ENCODE measurements at regions not wholly inside any gene's neighbourhood (a gene's known extent, or its start where the extent isn't known, plus 50 kb on each side); places are given as distances from the start of the nearest gene placed in this dataset.

DNA sequence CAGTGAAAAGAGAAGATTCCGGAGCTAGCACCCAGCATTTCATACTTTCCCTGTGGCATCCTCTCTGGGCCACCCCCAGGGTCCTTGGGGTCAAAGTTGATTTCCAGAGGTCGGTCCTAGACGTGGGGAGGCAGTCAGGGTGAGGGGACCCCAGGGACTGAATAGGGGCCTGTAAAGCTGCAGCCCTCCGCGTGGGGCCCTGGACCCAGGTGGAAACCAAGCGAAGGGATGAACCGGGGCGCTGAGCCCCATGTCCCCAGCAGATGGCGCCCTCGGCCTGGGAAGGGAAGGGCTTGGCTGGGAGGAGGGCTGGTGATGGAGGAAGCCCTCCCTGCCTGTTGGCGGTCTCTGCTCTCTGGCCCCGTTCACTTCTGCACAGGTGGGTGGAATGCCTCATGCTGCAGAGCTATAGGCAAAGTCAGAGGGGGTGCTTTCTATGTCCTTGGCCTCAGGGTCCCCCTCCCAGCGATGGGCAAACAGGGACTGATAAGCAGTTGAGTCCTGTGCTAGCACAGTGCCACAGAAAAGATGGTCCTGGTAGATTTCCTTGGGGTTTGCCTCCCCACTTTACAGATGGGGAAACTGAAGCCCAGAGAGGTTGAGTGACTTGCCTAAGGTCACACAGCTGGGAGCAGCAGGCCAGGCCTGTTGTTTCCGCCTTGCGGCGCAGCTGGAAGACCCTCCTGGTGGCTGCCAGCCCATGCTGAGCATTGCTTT is 163.4 kb upstream of the CIBAR2 start:
- H3K27me3 ChIP-seq (ENCODE audit: insufficient read depth, low read length): peaks cover 5% of the 10 kb centered on the region
- no peaks in the 10 kb centered on the region for H3K9me3 ChIP-seq (ENCODE audit: low read length)
- peaks cover 21% of the 10 kb centered on the region for H3K4me1 ChIP-seq (ENCODE audit: insufficient read depth, low read length)
- no peaks in the 10 kb centered on the region for H3K36me3 ChIP-seq (ENCODE audit: insufficient read depth, low read length)
- H2AFZ ChIP-seq (ENCODE audit: low read depth, low read length): no peak overlapping the region
- H3K4me3 ChIP-seq (ENCODE audit: low read length): no peak overlapping the region

- Histone ChIP-seq H2AFZ (ENCODE audit: low read depth, low read length) (no peak overlapping the region), H3K4me1 (ENCODE audit: insufficient read depth, low read length) (peaks cover 18% of the 10 kb centered on the region), H3K27me3 (ENCODE audit: insufficient read depth, low read length) (peaks cover 5% of the 10 kb centered on the region), H3K36me3 (ENCODE audit: insufficient read depth, low read length) (no peaks in the 10 kb centered on the region), H3K9me3 (ENCODE audit: low read length) (no peaks in the 10 kb centered on the region), H3K4me3 (ENCODE audit: low read length) (no peak overlapping the region)
Observed at GRCh38 chr16:85276258-85276657, 164.0 kb upstream of the CIBAR2 start.

DNA sequence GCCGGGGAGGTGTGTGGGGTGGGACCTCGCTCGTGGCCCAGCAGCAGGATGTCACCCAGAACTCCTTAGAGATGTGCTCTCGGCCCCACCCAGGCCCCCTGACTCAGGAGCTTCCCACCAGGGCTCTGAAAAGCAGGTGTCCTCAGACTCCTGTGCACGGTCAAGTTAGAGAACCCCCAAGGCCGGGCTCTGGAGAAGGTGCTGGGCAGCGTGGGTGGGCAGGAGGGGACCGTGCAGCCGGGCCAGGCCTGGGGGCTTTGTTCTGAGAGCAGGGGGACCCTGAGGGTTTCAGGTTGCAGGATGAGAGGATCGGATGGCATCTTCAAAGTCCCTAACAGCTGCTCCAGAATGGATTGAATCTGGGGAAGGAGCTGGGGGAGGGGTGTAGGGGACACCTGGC is 164.4 kb upstream of the CIBAR2 start:
- Histone ChIP-seq H3K9me3 (ENCODE audit: low read length) (no peaks in the 10 kb centered on the region), H3K27me3 (ENCODE audit: insufficient read depth, low read length) (peaks cover 5% of the 10 kb centered on the region), H3K36me3 (ENCODE audit: insufficient read depth, low read length) (no peaks in the 10 kb centered on the region), H3K4me1 (ENCODE audit: insufficient read depth, low read length) (peaks cover 18% of the 10 kb centered on the region), H2AFZ (ENCODE audit: low read depth, low read length) (no peak overlapping the region), H3K4me3 (ENCODE audit: low read length) (no peak overlapping the region)

DNA sequence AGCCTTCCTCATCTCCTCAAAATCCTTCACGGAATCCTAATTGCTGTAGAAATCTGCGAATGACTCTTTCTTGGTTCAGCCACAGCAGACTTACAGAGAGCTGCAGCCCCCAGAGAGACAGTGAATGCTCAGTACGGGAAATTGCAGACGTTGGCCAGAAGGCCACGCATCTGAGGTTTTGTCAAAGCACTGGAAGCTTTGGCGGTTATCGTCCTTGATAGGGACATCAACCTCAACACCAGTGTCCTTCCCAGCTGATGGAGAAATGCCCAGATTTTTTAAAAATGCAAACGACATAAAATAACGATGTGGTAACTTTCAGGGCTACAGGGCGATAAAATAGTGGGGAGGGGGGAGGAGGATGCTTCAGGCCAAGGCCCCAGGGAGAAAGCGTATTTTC is 166.6 kb upstream of the CIBAR2 start:
- Histone ChIP-seq H3K27me3 (ENCODE audit: insufficient read depth, low read length) (peaks cover 5% of the 10 kb centered on the region), H3K4me3 (ENCODE audit: low read length) (no peak overlapping the region), H3K4me1 (ENCODE audit: insufficient read depth, low read length) (peaks cover 20% of the 10 kb centered on the region), H2AFZ (ENCODE audit: low read depth, low read length) (no peak overlapping the region), H3K9me3 (ENCODE audit: low read length) (no peaks in the 10 kb centered on the region), H3K36me3 (ENCODE audit: insufficient read depth, low read length) (no peaks in the 10 kb centered on the region)

- Histone ChIP-seq H3K4me1 (ENCODE audit: insufficient read depth, low read length) (peaks cover 26% of the 10 kb centered on the region), H3K27me3 (ENCODE audit: insufficient read depth, low read length) (peaks cover 5% of the 10 kb centered on the region), H2AFZ (ENCODE audit: low read depth, low read length) (no peak overlapping the region), H3K9me3 (ENCODE audit: low read length) (no peaks in the 10 kb centered on the region), H3K36me3 (ENCODE audit: insufficient read depth, low read length) (no peaks in the 10 kb centered on the region), H3K4me3 (ENCODE audit: low read length) (no peak overlapping the region)
Observed at GRCh38 chr16:85279402-85279801, 167.1 kb upstream of the CIBAR2 start.

- H3K27me3 ChIP-seq (ENCODE audit: insufficient read depth, low read length): peaks cover 5% of the 10 kb centered on the region
- no peaks in the 10 kb centered on the region for H3K36me3 ChIP-seq (ENCODE audit: insufficient read depth, low read length)
- H2AFZ ChIP-seq (ENCODE audit: low read depth, low read length): no peak overlapping the region
- H3K9me3 ChIP-seq (ENCODE audit: low read length): no peaks in the 10 kb centered on the region
- H3K4me1 ChIP-seq (ENCODE audit: insufficient read depth, low read length): peaks cover 30% of the 10 kb centered on the region
- no peak overlapping the region for H3K4me3 ChIP-seq (ENCODE audit: low read length)
Observed at GRCh38 chr16:85279825-85280545, 167.7 kb upstream of the CIBAR2 start.

- Histone ChIP-seq H3K9me3 (ENCODE audit: low read length) (no peaks in the 10 kb centered on the region), H3K4me1 (ENCODE audit: insufficient read depth, low read length) (peaks cover 25% of the 10 kb centered on the region), H3K36me3 (ENCODE audit: insufficient read depth, low read length) (no peaks in the 10 kb centered on the region), H3K27me3 (ENCODE audit: insufficient read depth, low read length) (no peaks in the 10 kb centered on the region), H3K4me3 (ENCODE audit: low read length) (no peak overlapping the region), H2AFZ (ENCODE audit: low read depth, low read length) (no peak overlapping the region)
Observed at GRCh38 chr16:85281181-85281580, 168.9 kb upstream of the CIBAR2 start.

DNA sequence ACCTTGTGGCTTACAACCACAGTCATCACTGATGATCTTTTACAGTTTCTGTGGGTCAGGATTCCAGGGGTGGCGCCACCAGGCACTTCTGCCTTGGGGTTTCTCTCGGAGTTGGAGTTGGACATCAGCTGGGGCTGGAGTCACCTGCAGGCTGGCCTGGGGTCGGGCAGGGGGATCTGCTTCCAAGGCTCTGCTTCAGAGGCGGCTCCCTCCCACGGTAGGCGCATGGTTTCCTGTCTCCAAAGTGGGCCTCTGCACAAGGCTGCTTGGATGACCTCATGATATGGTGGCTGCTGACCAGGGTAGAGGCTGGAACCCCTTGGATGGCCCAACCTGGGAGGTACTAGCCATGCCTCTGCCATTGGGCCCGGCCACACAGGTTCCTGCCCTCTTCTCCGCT is 170.6 kb upstream of the CIBAR2 start:
- Histone ChIP-seq H3K4me1 (ENCODE audit: insufficient read depth, low read length) (peaks cover 38% of the 10 kb centered on the region), H3K4me3 (ENCODE audit: low read length) (no peak overlapping the region), H3K36me3 (ENCODE audit: insufficient read depth, low read length) (no peaks in the 10 kb centered on the region), H2AFZ (ENCODE audit: low read depth, low read length) (no peak overlapping the region), H3K9me3 (ENCODE audit: low read length) (no peaks in the 10 kb centered on the region), H3K27me3 (ENCODE audit: insufficient read depth, low read length) (no peaks in the 10 kb centered on the region)

DNA sequence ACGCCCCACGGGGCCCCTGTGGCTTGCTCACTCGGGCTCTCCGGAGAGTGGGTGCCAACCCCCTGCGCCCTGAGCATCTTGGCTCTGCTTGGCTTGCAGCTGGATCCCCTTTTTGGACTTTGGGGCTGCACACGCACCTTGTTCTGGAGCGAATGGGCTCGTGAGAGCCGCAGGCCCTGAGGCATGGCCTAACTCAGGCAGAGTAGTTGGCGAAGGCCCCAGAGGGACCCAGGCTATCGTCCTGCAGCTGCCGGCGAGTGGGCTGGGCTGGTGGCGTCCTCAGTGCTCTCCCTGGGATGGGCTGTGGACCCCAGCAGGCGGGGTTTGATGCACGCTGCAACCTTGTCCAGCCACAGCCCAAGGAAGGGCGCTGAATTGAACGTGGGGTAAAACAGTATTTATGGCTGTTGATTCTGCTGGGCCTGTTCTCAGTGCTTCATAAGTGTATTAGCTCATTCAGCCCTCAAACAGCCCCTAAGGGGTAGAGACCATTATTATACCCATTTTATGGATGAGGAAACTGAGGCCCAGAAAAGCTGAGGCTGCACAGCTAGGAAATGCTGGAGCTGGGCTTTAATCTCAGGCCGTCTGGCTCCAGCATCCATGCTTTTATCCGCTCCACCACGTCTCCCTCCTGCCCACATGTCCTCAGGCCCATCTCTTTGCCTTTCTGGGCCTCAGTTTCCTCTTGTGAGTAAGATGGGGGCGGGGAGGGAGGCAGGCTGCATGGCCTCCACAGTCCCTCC is 171.2 kb upstream of the CIBAR2 start:
- H3K4me3 ChIP-seq (ENCODE audit: low read length): no peak overlapping the region
- H3K9me3 ChIP-seq (ENCODE audit: low read length): no peaks in the 10 kb centered on the region
- H3K36me3 ChIP-seq (ENCODE audit: insufficient read depth, low read length): no peaks in the 10 kb centered on the region
- H3K27me3 ChIP-seq (ENCODE audit: insufficient read depth, low read length): no peaks in the 10 kb centered on the region
- peaks cover 38% of the 10 kb centered on the region for H3K4me1 ChIP-seq (ENCODE audit: insufficient read depth, low read length)
- H2AFZ ChIP-seq (ENCODE audit: low read depth, low read length): no peak overlapping the region

- H3K36me3 ChIP-seq (ENCODE audit: insufficient read depth, low read length): no peaks in the 10 kb centered on the region
- no peak overlapping the region for H2AFZ ChIP-seq (ENCODE audit: low read depth, low read length)
- no peaks in the 10 kb centered on the region for H3K9me3 ChIP-seq (ENCODE audit: low read length)
- no peaks in the 10 kb centered on the region for H3K27me3 ChIP-seq (ENCODE audit: insufficient read depth, low read length)
- peaks cover 32% of the 10 kb centered on the region for H3K4me1 ChIP-seq (ENCODE audit: insufficient read depth, low read length)
- H3K4me3 ChIP-seq (ENCODE audit: low read length): no peak overlapping the region
Observed at GRCh38 chr16:85284141-85284817, 172.0 kb upstream of the CIBAR2 start.

GRCh38 chr16:85285681-85286065 is 173.4 kb upstream of the CIBAR2 start:
- Histone ChIP-seq H3K36me3 (ENCODE audit: insufficient read depth, low read length) (no peaks in the 10 kb centered on the region), H3K27me3 (ENCODE audit: insufficient read depth, low read length) (no peaks in the 10 kb centered on the region), H3K9me3 (ENCODE audit: low read length) (no peaks in the 10 kb centered on the region), H3K4me3 (ENCODE audit: low read length) (no peak overlapping the region), H3K4me1 (ENCODE audit: insufficient read depth, low read length) (peaks cover 40% of the 10 kb centered on the region), H2AFZ (ENCODE audit: low read depth, low read length) (no peak overlapping the region)

DNA sequence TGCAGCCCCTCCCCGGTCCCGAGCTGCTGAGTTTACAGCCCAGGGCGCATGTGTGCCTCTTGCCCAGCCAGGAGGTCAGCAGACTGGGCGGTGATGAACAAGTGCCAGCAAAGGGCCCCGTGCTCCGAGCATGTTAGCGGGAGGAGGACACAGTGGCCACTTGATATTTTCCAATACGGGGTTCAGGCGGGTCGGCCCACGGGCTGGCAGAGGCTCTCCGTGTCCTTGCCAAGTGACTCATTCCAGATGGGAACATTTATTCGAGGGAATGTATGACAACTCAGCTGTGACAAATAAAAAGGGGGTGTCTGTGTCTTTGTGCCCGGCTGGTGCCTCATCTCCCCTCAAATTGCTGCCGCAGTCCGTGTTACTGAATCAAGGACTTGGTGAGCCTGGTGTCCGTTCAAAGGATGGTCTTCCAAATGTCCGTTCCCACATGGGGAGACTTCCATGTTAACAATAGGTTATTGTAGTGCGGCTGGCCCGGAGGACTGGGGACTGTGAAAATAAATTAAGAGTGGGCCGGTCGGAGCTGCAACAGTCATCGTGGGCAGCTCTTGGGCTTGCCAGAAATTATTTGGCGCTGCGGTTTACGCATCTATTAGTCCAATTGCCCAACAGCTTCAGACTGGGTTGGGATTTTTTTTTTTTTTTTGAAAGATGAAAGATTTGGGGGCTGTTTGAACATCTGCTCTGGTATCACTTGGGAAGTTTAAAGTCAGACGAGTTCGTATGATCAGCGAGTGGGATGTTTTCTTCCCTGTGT is 174.0 kb upstream of the CIBAR2 start:
- no peak overlapping the region for H3K4me3 ChIP-seq (ENCODE audit: low read length)
- H3K4me1 ChIP-seq (ENCODE audit: insufficient read depth, low read length): peaks cover 45% of the 10 kb centered on the region
- H3K27me3 ChIP-seq (ENCODE audit: insufficient read depth, low read length): no peaks in the 10 kb centered on the region
- no peaks in the 10 kb centered on the region for H3K36me3 ChIP-seq (ENCODE audit: insufficient read depth, low read length)
- no peaks in the 10 kb centered on the region for H3K9me3 ChIP-seq (ENCODE audit: low read length)
- H2AFZ ChIP-seq (ENCODE audit: low read depth, low read length): no peak overlapping the region
